ENCODE measurements at regions not wholly inside any gene's neighbourhood (a gene's known extent, or its start where the extent isn't known, plus 50 kb on each side); places are given as distances from the start of the nearest gene placed in this dataset.

- TF ChIP-seq MAX (CRISPR knock-in tag; IDR thresholded peaks at IDR 0.05) (no peak), ZBTB43 (CRISPR knock-in tag; IDR thresholded peaks at IDR 0.05) (no peak), KAT7 (CRISPR knock-in tag; IDR thresholded peaks at IDR 0.05; ENCODE audit: borderline replicate concordance) (no peak), ARID4B (CRISPR knock-in tag; IDR thresholded peaks at IDR 0.05; ENCODE audit: borderline replicate concordance) (no peak), SMAD4 (CRISPR knock-in tag; IDR thresholded peaks at IDR 0.05) (no peak), IRF2 (CRISPR knock-in tag; IDR thresholded peaks at IDR 0.05; ENCODE audit: borderline replicate concordance, low read depth) (no peak), ATF3 (CRISPR knock-in tag; conservative IDR thresholded peaks at IDR 0.05) (no peak), HMGA2 (CRISPR knock-in tag; IDR thresholded peaks at IDR 0.05) (no peak), FOXP1 (CRISPR knock-in tag; IDR thresholded peaks at IDR 0.05; ENCODE audit: borderline replicate concordance) (no peak), ZNF425 (CRISPR knock-in tag; conservative IDR thresholded peaks at IDR 0.05) (no peak), HMGXB4 (CRISPR knock-in tag; IDR thresholded peaks at IDR 0.05) (no peak), USF2 (CRISPR knock-in tag; IDR thresholded peaks at IDR 0.05) (no peak), NR2C2 (CRISPR knock-in tag; IDR thresholded peaks at IDR 0.05) (no peak), ZNF671 (CRISPR knock-in tag; IDR thresholded peaks at IDR 0.05) (no peak), PRRX2 (CRISPR knock-in tag; IDR thresholded peaks at IDR 0.05) (no peak), ZNF416 (CRISPR knock-in tag; IDR thresholded peaks at IDR 0.05) (no peak), ZNF219 (CRISPR knock-in tag; IDR thresholded peaks at IDR 0.05; ENCODE audit: borderline replicate concordance) (no peak)
- DNase-seq (ENCODE audit: low spot score) (no peak), ATAC-seq (no peak)
- no peaks in the 10 kb centered on the region for H3K27me3 Mint-ChIP-seq (ENCODE audit: low read depth)
- CTCF ChIA-PET, result no interaction called here
- H3K9me3 Mint-ChIP-seq, result no peaks in the 10 kb centered on the region
- no peaks in the 10 kb centered on the region for H3K36me3 Mint-ChIP-seq
- POLR2A ChIA-PET, result no interaction called here
- H3K4me1 Mint-ChIP-seq, result 0 out of 2 replicates have a peak, but pooled peaks cover 7% of the 10 kb centered on the region
- no peak overlapping the region for H3K4me3 Mint-ChIP-seq
- H3K27ac Mint-ChIP-seq, result no peak overlapping the region
These were observed 173.9 kb downstream of the PRR20E start for GRCh38 chr13:57340878-57341277.
